ENCODE measurements at regions not wholly inside any gene's neighbourhood (a gene's known extent, or its start where the extent isn't known, plus 50 kb on each side); places are given as distances from the start of the nearest gene placed in this dataset.

GRCh38 chr3:73863546-73864079 lies 238.9 kb upstream of the PDZRN3 start:
- dilution Hi-C loops (cut with MboI; ENCODE audit: extremely low pct_ligation_motif_present, low sequenced_read_pairs), result no loop called here
- Histone ChIP-seq H3K9me3 (ENCODE audit: control insufficient read depth, low read depth, low read length) (no peaks in the 10 kb centered on the region), H3K27ac (ENCODE audit: control insufficient read depth, insufficient read depth, low read length) (no peak overlapping the region), H3K4me3 (ENCODE audit: control insufficient read depth in 2 of 3, extremely low read depth in 1 of 3, insufficient read depth in 2 of 3, low read depth in 1 of 3, low read length in 3 of 3) (no peak overlapping the region), H3K27me3 (ENCODE audit: control insufficient read depth, extremely low read depth, insufficient read depth, low read length) (no peaks in the 10 kb centered on the region), H3K4me1 (ENCODE audit: control insufficient read depth, extremely low read depth, insufficient read depth, low read length) (no peaks in the 10 kb centered on the region), H3K36me3 (ENCODE audit: control insufficient read depth in 2 of 2, extremely low read depth in 1 of 2, insufficient read depth in 2 of 2, low read length in 2 of 2) (no peaks in the 10 kb centered on the region), H3K79me2 (ENCODE audit: control insufficient read depth, insufficient read depth, low read length) (no peaks in the 10 kb centered on the region), H3K9me1 (ENCODE audit: control insufficient read depth, extremely low read depth, insufficient read depth, low read length) (no peaks in the 10 kb centered on the region), H3K9ac (ENCODE audit: control insufficient read depth, extremely low read depth, insufficient read depth, low read length) (no peak overlapping the region), H2AFZ (ENCODE audit: control insufficient read depth, low read length) (no peak overlapping the region), H4K20me1 (ENCODE audit: control insufficient read depth, extremely low read depth, insufficient read depth, low read length) (no peaks in the 10 kb centered on the region), H3K4me2 (ENCODE audit: control insufficient read depth, extremely low read depth, insufficient read depth, low read depth, low read length) (no peak overlapping the region)
- no peak for DNase-seq (ENCODE audit: low read depth, low spot score)
- TF ChIP-seq EZH2 (IDR thresholded peaks at IDR 0.05; ENCODE audit: low read length) (no peak), CTCF (optimal IDR thresholded peaks at IDR 0.05 in 1 of 3, IDR thresholded peaks at IDR 0.05 in 1 of 3, conservative IDR thresholded peaks at IDR 0.05 in 1 of 3; ENCODE audit: extremely low read depth in 1 of 3, insufficient read depth in 2 of 3, low read length in 3 of 3) (no peak)
- FAIRE-seq, result no peak

GRCh38 chr3:73855813-73856212 lies 231.1 kb upstream of the PDZRN3 start:
- Histone ChIP-seq H3K9ac (ENCODE audit: control insufficient read depth, extremely low read depth, insufficient read depth, low read length) (no peak overlapping the region), H3K27ac (ENCODE audit: control insufficient read depth, insufficient read depth, low read length) (no peak overlapping the region), H3K27me3 (ENCODE audit: control insufficient read depth, extremely low read depth, insufficient read depth, low read length) (no peaks in the 10 kb centered on the region), H2AFZ (ENCODE audit: control insufficient read depth, low read length) (no peak overlapping the region), H3K4me2 (ENCODE audit: control insufficient read depth, extremely low read depth, insufficient read depth, low read depth, low read length) (no peak overlapping the region), H3K36me3 (ENCODE audit: control insufficient read depth in 2 of 2, extremely low read depth in 1 of 2, insufficient read depth in 2 of 2, low read length in 2 of 2) (no peaks in the 10 kb centered on the region), H4K20me1 (ENCODE audit: control insufficient read depth, extremely low read depth, insufficient read depth, low read length) (no peaks in the 10 kb centered on the region), H3K9me1 (ENCODE audit: control insufficient read depth, extremely low read depth, insufficient read depth, low read length) (no peaks in the 10 kb centered on the region), H3K9me3 (ENCODE audit: control insufficient read depth, low read depth, low read length) (no peaks in the 10 kb centered on the region), H3K79me2 (ENCODE audit: control insufficient read depth, insufficient read depth, low read length) (no peaks in the 10 kb centered on the region), H3K4me1 (ENCODE audit: control insufficient read depth, extremely low read depth, insufficient read depth, low read length) (no peaks in the 10 kb centered on the region), H3K4me3 (ENCODE audit: control insufficient read depth in 2 of 3, extremely low read depth in 1 of 3, insufficient read depth in 2 of 3, low read depth in 1 of 3, low read length in 3 of 3) (no peak overlapping the region)
- no peak for TF ChIP-seq CTCF (optimal IDR thresholded peaks at IDR 0.05 in 1 of 3, IDR thresholded peaks at IDR 0.05 in 1 of 3, conservative IDR thresholded peaks at IDR 0.05 in 1 of 3; ENCODE audit: extremely low read depth in 1 of 3, insufficient read depth in 2 of 3, low read length in 3 of 3)
- no peak for TF ChIP-seq EZH2 (IDR thresholded peaks at IDR 0.05; ENCODE audit: low read length)
- DNase-seq (ENCODE audit: low read depth, low spot score) (no peak), FAIRE-seq (no peak)
- dilution Hi-C loops (cut with MboI; ENCODE audit: extremely low pct_ligation_motif_present, low sequenced_read_pairs), result no loop called here
